Astrocyte (in vitro differentiated cells and primary cell): ENCODE measurements at regions not wholly inside any gene's neighbourhood (a gene's known extent, or its start where the extent isn't known, plus 50 kb on each side); places are given as distances from the start of the nearest gene placed in this dataset.

Source experiments
- DNase-seq: peaks from one replicate; pipeline ENCODE4 v3.0.0-alpha.2; 2010; ENCODE audit warnings: low read depth
- FAIRE-seq: peaks from 2 replicates; lab custom pipeline; 2011; peaks lifted over from hg19 to GRCh38; lab: Jason Lieb, UNC
- H2AFZ ChIP-seq: 2 replicates; pipeline ENCODE4 v1.6.0; 2012; ENCODE audit warnings: low read depth, low read length, inconsistent platforms
- H3K27ac ChIP-seq: 2 replicates; pipeline ENCODE4 v1.5.1; 2011; ENCODE audit warnings: low read depth, low read length, inconsistent platforms
- H3K27me3 ChIP-seq: 2 replicates; pipeline ENCODE4 v1.6.0; 2011; ENCODE audit warnings: low read length, inconsistent platforms; ENCODE audit not compliant: insufficient read depth
- H3K36me3 ChIP-seq: 2 replicates; pipeline ENCODE4 v1.5.1; 2011; ENCODE audit warnings: low read length, inconsistent platforms; ENCODE audit not compliant: insufficient read depth
- H3K4me1 ChIP-seq: 2 replicates; pipeline ENCODE4 v1.5.1; 2011; ENCODE audit warnings: low read length, inconsistent platforms; ENCODE audit not compliant: insufficient read depth
- H3K4me2 ChIP-seq: 2 replicates; pipeline ENCODE4 v1.6.0; 2012; ENCODE audit warnings: low read length, inconsistent platforms
- H3K4me3 ChIP-seq: 2 replicates; pipeline ENCODE4 v1.5.1; 2011; ENCODE audit warnings: low read depth, mild to moderate bottlenecking, low read length, inconsistent platforms; ENCODE audit not compliant: insufficient read depth
- H3K79me2 ChIP-seq: 2 replicates; pipeline ENCODE4 v1.6.0; 2012; ENCODE audit warnings: mild to moderate bottlenecking, low read length, inconsistent platforms; ENCODE audit not compliant: insufficient read depth
- H3K9ac ChIP-seq: 2 replicates; pipeline ENCODE4 v1.6.0; 2012; ENCODE audit warnings: mild to moderate bottlenecking, low read length, inconsistent platforms
- H3K9me3 ChIP-seq: 2 replicates; pipeline ENCODE4 v1.5.1; 2012; ENCODE audit warnings: low read depth, mild to moderate bottlenecking, low read length, inconsistent platforms; ENCODE audit not compliant: insufficient read depth
- H4K20me1 ChIP-seq: 2 replicates; pipeline ENCODE4 v1.6.0; 2012; ENCODE audit warnings: low read length, inconsistent platforms; ENCODE audit not compliant: insufficient read depth
- H3K27ac Mint-ChIP-seq: one replicate; pipeline ENCODE4 v1.8.0; 2021; ENCODE audit warnings: mild to moderate bottlenecking, mixed read lengths; ENCODE audit not compliant: unreplicated experiment
- H3K27me3 Mint-ChIP-seq: one replicate; pipeline ENCODE4 v1.8.0; 2021; ENCODE audit warnings: low read depth, mixed read lengths; ENCODE audit not compliant: unreplicated experiment
- H3K36me3 Mint-ChIP-seq: one replicate; pipeline ENCODE4 v1.8.0; 2021; ENCODE audit warnings: low read depth, mixed read lengths; ENCODE audit not compliant: unreplicated experiment
- H3K4me1 Mint-ChIP-seq: one replicate; pipeline ENCODE4 v1.8.0; 2021; ENCODE audit warnings: low read depth, mixed read lengths; ENCODE audit not compliant: unreplicated experiment
- H3K4me3 Mint-ChIP-seq: one replicate; pipeline ENCODE4 v1.8.0; 2021; ENCODE audit warnings: mild to moderate bottlenecking, moderate library complexity, mixed read lengths; ENCODE audit not compliant: unreplicated experiment
- H3K9me3 Mint-ChIP-seq: one replicate; pipeline ENCODE4 v1.8.0; 2021; ENCODE audit warnings: mild to moderate bottlenecking, mixed read lengths; ENCODE audit not compliant: unreplicated experiment
- CTCF ChIP-seq: IDR thresholded peaks from 2 replicates; pipeline ENCODE4 v1.5.1; 2011; ENCODE audit warnings: low read depth, mild to moderate bottlenecking, inconsistent platforms, low read length, moderate library complexity; ENCODE audit not compliant: insufficient read depth
- EZH2 ChIP-seq: IDR thresholded peaks from 2 replicates; pipeline ENCODE4 v1.6.1; 2012; ENCODE audit warnings: mild to moderate bottlenecking, low read length, inconsistent platforms; ENCODE audit not compliant: insufficient read depth

- no peak overlapping the region for H3K27ac ChIP-seq
- Mint-ChIP-seq H3K4me3 (no peak overlapping the region), H3K27ac (no peak overlapping the region), H3K27me3 (peaks cover 11% of the 10 kb centered on the region), H3K9me3 (no peaks in the 10 kb centered on the region), H3K36me3 (no peaks in the 10 kb centered on the region), H3K4me1 (peaks cover 5% of the 10 kb centered on the region)
- H3K9ac ChIP-seq: no peak overlapping the region
- H3K79me2 ChIP-seq: no peaks in the 10 kb centered on the region
- H2AFZ ChIP-seq: no peak overlapping the region
- FAIRE-seq (no peak), DNase-seq (no peak)
- TF ChIP-seq EZH2 (no peak), CTCF (no peak)
- no peaks in the 10 kb centered on the region for H4K20me1 ChIP-seq
- no peak overlapping the region for H3K4me3 ChIP-seq
- no peaks in the 10 kb centered on the region for H3K36me3 ChIP-seq
- H3K9me3 ChIP-seq: no peaks in the 10 kb centered on the region
- peaks cover 12% of the 10 kb centered on the region for H3K4me1 ChIP-seq
- no peak overlapping the region for H3K4me2 ChIP-seq
- H3K27me3 ChIP-seq: no peaks in the 10 kb centered on the region
These were observed 67.2 kb upstream of the LMO1 start for GRCh38 chr11:8330896-8331295.

- Mint-ChIP-seq H3K4me1 (peaks cover 5% of the 10 kb centered on the region), H3K9me3 (no peaks in the 10 kb centered on the region), H3K27ac (no peak overlapping the region), H3K36me3 (no peaks in the 10 kb centered on the region), H3K4me3 (no peak overlapping the region), H3K27me3 (peaks cover 12% of the 10 kb centered on the region)
- Histone ChIP-seq H3K4me1 (peaks cover 12% of the 10 kb centered on the region), H3K79me2 (no peaks in the 10 kb centered on the region), H3K36me3 (no peaks in the 10 kb centered on the region), H3K9me3 (no peaks in the 10 kb centered on the region), H2AFZ (no peak overlapping the region), H3K27me3 (no peaks in the 10 kb centered on the region), H3K4me2 (no peak overlapping the region), H4K20me1 (no peaks in the 10 kb centered on the region), H3K4me3 (no peak overlapping the region), H3K9ac (no peak overlapping the region), H3K27ac (no peak overlapping the region)
- FAIRE-seq: no peak
- TF ChIP-seq EZH2 (no peak), CTCF (no peak)
- DNase-seq: no peak
These were observed 66.7 kb upstream of the LMO1 start for GRCh38 chr11:8330404-8330803.

- H4K20me1 ChIP-seq: no peaks in the 10 kb centered on the region
- DNase-seq (no peak), FAIRE-seq (no peak)
- no peaks in the 10 kb centered on the region for H3K36me3 Mint-ChIP-seq
- no peak overlapping the region for H2AFZ ChIP-seq
- no peaks in the 10 kb centered on the region for H3K9me3 Mint-ChIP-seq
- peak overlapping the region; percentile 72 for H3K27ac Mint-ChIP-seq
- no peak overlapping the region for H3K9ac ChIP-seq
- H3K4me1 Mint-ChIP-seq: peaks cover 5% of the 10 kb centered on the region
- H3K4me1 ChIP-seq: peaks cover 12% of the 10 kb centered on the region
- H3K9me3 ChIP-seq: no peaks in the 10 kb centered on the region
- H3K4me3 ChIP-seq: no peak overlapping the region
- H3K27me3 Mint-ChIP-seq: peaks cover 10% of the 10 kb centered on the region
- no peak overlapping the region for H3K4me3 Mint-ChIP-seq
- TF ChIP-seq CTCF (no peak), EZH2 (no peak)
- H3K79me2 ChIP-seq: no peaks in the 10 kb centered on the region
- H3K27me3 ChIP-seq: no peaks in the 10 kb centered on the region
- no peak overlapping the region for H3K27ac ChIP-seq
- no peak overlapping the region for H3K4me2 ChIP-seq
- H3K36me3 ChIP-seq: no peaks in the 10 kb centered on the region
These were observed 66.2 kb upstream of the LMO1 start for GRCh38 chr11:8329847-8330361.
